Activated naive CD8-positive, alpha-beta T cell treated with anti-CD3 and anti-CD28 coated beads, Interleukin-2, amount 10 ng/mL, durations not matched to agents 7 days and 5 days (primary cell): ENCODE measurements at regions not wholly inside any gene's neighbourhood (a gene's known extent, or its start where the extent isn't known, plus 50 kb on each side); places are given as distances from the start of the nearest gene placed in this dataset.

Source experiments
- ATAC-seq: fragments of 150-1000 bp; cut with Tn5 transposase; one replicate; pipeline ENCODE4 v1.10.0; 2021; ENCODE audit warnings: low read depth, moderate library complexity
- POLR2A ChIA-PET: fragments of 350-600 bp; sonication (Branson Sonifier 250); formaldehyde crosslinking; loops from one replicate; lab custom pipeline; 2021; ENCODE audit warnings: antibody characterized with exemption; lab: Charles Lee
- DNase-seq: peaks from one replicate; pipeline ENCODE4 v3.0.0; 2021
- H3K27ac Mint-ChIP-seq: one replicate; pipeline ENCODE4 v1.8.0; 2022; ENCODE audit warnings: mild to moderate bottlenecking, mixed read lengths
- H3K27me3 Mint-ChIP-seq: one replicate; pipeline ENCODE4 v1.8.0; 2022; ENCODE audit warnings: mild to moderate bottlenecking, moderate library complexity, mixed read lengths
- H3K36me3 Mint-ChIP-seq: one replicate; pipeline ENCODE4 v1.8.0; 2021; ENCODE audit warnings: mild to moderate bottlenecking, mixed read lengths
- H3K4me1 Mint-ChIP-seq: one replicate; pipeline ENCODE4 v1.8.0; 2021; ENCODE audit warnings: mixed read lengths
- H3K4me3 Mint-ChIP-seq: one replicate; pipeline ENCODE4 v1.8.0; 2022; ENCODE audit warnings: mild to moderate bottlenecking, moderate library complexity, mixed read lengths
- H3K9me3 Mint-ChIP-seq: one replicate; pipeline ENCODE4 v1.8.0; 2021; ENCODE audit warnings: mixed read lengths

- H3K27me3 Mint-ChIP-seq, result no peaks in the 10 kb centered on the region
- H3K4me1 Mint-ChIP-seq, result no peaks in the 10 kb centered on the region
- no peaks in the 10 kb centered on the region for H3K36me3 Mint-ChIP-seq
- ATAC-seq, result no peak
- no peak overlapping the region for H3K4me3 Mint-ChIP-seq
- no peak overlapping the region for H3K27ac Mint-ChIP-seq
- DNase-seq, result no peak
- H3K9me3 Mint-ChIP-seq, result peaks cover 4% of the 10 kb centered on the region
- POLR2A ChIA-PET, result no interaction called here
Measured at GRCh38 chr16:9546438-9546786, 455.0 kb downstream of the HAPSTR1 start.

GRCh38 chr16:9549487-9549886 lies 458.0 kb downstream of the HAPSTR1 start:
- POLR2A ChIA-PET, result no interaction called here

DNA sequence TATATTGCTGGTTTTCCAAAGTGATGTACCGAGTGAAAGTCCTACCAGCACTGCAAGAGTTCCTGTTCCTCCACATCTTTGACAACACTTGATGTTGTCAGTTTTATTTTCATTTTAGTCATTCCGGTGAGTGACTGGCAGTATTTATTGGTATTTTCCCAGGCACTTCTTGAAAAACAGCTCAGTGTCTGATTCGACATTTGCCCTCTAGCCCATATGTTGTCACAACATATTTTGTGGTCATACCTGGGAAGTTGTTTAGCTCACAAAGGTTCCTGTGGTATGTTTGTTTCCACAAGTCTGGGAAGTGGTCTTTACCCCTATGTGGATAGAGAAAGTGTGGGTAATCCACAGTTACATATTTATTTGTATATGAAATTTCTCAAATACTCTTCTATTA lies 463.6 kb downstream of the HAPSTR1 start:
- no peaks in the 10 kb centered on the region for H3K9me3 Mint-ChIP-seq
- H3K27ac Mint-ChIP-seq, result no peak overlapping the region
- ATAC-seq, result no peak
- no peak for DNase-seq
- no peak overlapping the region for H3K4me3 Mint-ChIP-seq
- no peaks in the 10 kb centered on the region for H3K36me3 Mint-ChIP-seq
- no peaks in the 10 kb centered on the region for H3K4me1 Mint-ChIP-seq
- POLR2A ChIA-PET, result no interaction called here
- no peaks in the 10 kb centered on the region for H3K27me3 Mint-ChIP-seq

More at GRCh38 chr16:9549487-9549886, 458.0 kb downstream of the HAPSTR1 start:
- H3K9me3 Mint-ChIP-seq, result peaks cover 4% of the 10 kb centered on the region
- no peak overlapping the region for H3K27ac Mint-ChIP-seq
- DNase-seq (no peak), ATAC-seq (no peak)
- no peaks in the 10 kb centered on the region for H3K4me1 Mint-ChIP-seq
- no peaks in the 10 kb centered on the region for H3K27me3 Mint-ChIP-seq
- no peaks in the 10 kb centered on the region for H3K36me3 Mint-ChIP-seq
- H3K4me3 Mint-ChIP-seq, result no peak overlapping the region

DNA sequence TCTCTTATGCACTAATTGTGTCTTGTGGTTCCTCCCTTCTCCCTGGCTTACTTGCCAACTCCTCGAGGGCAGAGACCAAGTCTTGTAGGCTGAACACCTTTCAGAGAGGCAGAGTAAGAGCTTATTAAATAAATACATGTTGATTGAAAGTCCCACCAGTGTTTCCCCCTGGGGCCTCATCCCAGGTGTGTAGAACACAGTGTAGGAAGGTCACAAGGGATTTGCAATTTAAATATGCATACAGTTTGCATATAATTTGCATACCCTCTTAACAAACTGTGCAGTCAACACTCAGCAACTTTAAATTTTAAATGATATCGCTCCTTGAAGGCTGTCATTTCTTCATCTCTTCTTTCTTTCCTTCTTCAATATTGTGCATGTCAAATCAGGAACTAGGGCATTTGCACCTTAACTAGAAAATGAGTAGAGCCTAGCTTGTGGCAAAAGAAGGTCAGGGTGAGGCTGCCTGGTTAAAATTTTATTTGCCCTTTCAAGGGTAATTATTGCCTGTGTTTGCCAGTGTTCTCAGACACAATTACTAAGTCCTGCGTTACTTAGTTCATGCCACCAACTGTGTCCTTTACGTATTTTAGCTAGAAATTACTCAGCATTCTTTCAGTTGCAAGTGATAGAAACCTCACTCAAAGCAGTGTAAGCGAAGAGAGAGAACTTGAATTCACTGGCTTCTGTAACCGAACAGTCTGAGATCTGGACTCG lies 465.7 kb downstream of the HAPSTR1 start:
- Mint-ChIP-seq H3K4me1 (no peaks in the 10 kb centered on the region), H3K4me3 (no peak overlapping the region), H3K9me3 (no peaks in the 10 kb centered on the region), H3K27ac (no peak overlapping the region), H3K27me3 (no peaks in the 10 kb centered on the region), H3K36me3 (no peaks in the 10 kb centered on the region)
- POLR2A ChIA-PET, result no interaction called here
- DNase-seq (no peak), ATAC-seq (no peak)

- Mint-ChIP-seq H3K4me1 (no peaks in the 10 kb centered on the region), H3K36me3 (no peaks in the 10 kb centered on the region), H3K4me3 (no peak overlapping the region)
Measured at GRCh38 chr16:9557713-9558112, 466.3 kb downstream of the HAPSTR1 start.

DNA sequence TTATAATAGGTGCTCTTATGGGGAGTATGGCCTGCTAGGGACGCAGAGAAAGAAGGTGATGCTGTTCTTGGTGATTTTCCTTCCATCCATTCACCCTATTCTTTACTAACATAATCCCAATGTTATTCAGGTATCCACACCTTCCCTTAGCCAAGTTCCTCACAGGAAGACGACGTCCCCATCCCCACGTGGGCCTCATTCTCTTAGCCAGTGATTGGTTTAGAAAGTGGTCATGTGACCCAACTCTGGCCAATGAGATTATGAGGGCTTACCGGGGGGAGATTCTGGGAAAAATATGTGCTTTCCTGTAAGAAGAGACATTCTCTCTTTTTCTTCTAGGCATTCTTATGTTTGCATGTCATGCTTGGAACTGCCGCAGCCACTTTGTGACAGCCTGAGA lies 474.7 kb downstream of the HAPSTR1 start:
- Mint-ChIP-seq H3K27me3 (no peaks in the 10 kb centered on the region), H3K4me1 (no peaks in the 10 kb centered on the region), H3K36me3 (no peaks in the 10 kb centered on the region), H3K27ac (no peak overlapping the region), H3K4me3 (no peak overlapping the region), H3K9me3 (peaks cover 6% of the 10 kb centered on the region)
- ATAC-seq (no peak), DNase-seq (no peak)
- POLR2A ChIA-PET, result no interaction called here

More at GRCh38 chr16:9557713-9558112, 466.3 kb downstream of the HAPSTR1 start:
- Mint-ChIP-seq H3K27ac (no peak overlapping the region), H3K27me3 (no peaks in the 10 kb centered on the region), H3K9me3 (no peaks in the 10 kb centered on the region)
- no peak for ATAC-seq
- POLR2A ChIA-PET, result no interaction called here
- no peak for DNase-seq

DNA sequence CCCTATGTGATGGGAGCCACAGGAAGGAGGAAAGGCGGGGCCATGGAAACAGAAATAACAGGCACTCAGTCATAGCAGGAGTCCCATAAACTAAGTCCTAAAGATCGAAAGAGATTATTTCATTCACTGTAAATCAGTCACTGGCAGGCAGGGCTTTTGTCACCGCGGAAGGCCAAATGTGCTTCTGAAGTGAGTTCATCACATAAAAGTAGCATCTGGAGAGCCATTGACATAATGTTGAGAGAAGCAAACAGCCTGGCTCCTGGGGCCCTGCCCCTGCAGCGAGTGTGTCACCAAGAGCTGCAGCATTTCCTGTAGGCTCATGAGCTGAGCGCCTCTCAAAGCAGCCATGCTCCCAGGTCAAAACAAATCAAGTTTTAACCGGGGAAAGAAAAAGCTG lies 476.2 kb downstream of the HAPSTR1 start:
- ATAC-seq, result no peak
- no peaks in the 10 kb centered on the region for H3K36me3 Mint-ChIP-seq
- no peak overlapping the region for H3K4me3 Mint-ChIP-seq
- POLR2A ChIA-PET, result no interaction called here
- no peak overlapping the region for H3K27ac Mint-ChIP-seq
- DNase-seq, result no peak
- no peaks in the 10 kb centered on the region for H3K4me1 Mint-ChIP-seq
- peaks cover 6% of the 10 kb centered on the region for H3K9me3 Mint-ChIP-seq
- no peaks in the 10 kb centered on the region for H3K27me3 Mint-ChIP-seq

DNA sequence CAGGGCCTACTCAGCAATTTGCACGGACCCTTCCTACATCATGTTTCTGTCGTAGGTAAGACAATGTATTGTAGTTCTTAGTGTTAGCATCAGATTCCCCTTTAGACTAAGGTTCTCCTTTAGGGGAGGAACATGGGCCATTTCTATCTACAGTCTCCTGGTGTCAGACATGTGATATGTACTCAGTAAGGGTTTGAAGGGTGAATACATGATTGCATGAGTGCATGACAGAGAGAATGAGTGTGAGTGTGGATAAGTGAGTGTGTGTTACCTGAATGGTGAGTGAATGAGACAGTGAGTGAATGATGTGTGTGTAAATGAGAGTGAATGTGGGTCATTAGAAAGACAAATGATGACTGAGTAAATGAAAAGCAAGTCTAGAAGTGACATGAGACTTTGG lies 476.8 kb downstream of the HAPSTR1 start:
- Mint-ChIP-seq H3K36me3 (no peaks in the 10 kb centered on the region), H3K4me3 (no peak overlapping the region), H3K27ac (no peak overlapping the region), H3K27me3 (no peaks in the 10 kb centered on the region), H3K4me1 (no peaks in the 10 kb centered on the region), H3K9me3 (peaks cover 6% of the 10 kb centered on the region)
- DNase-seq (no peak), ATAC-seq (no peak)
- POLR2A ChIA-PET, result no interaction called here

DNA sequence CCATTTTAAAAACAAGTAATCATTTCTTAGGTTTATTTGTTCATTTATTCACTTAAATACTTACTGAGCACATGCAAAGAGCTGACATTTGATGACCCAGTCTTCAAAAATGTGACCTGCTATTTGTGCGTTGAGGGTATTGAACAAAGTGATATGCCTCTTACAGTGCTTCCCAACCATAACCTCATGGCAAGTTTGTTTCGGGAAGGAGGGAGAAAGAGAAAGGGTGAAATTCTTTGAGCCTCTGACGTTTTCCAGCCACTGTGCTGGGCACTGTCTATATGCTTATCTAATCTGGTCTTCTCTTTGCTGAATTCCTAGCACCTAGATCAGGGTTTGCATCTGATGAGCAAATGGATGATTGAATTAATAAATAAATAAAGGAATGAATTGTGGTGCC lies 479.1 kb downstream of the HAPSTR1 start:
- H3K27ac Mint-ChIP-seq, result no peak overlapping the region
- no peaks in the 10 kb centered on the region for H3K36me3 Mint-ChIP-seq
- H3K9me3 Mint-ChIP-seq, result peaks cover 6% of the 10 kb centered on the region

DNA sequence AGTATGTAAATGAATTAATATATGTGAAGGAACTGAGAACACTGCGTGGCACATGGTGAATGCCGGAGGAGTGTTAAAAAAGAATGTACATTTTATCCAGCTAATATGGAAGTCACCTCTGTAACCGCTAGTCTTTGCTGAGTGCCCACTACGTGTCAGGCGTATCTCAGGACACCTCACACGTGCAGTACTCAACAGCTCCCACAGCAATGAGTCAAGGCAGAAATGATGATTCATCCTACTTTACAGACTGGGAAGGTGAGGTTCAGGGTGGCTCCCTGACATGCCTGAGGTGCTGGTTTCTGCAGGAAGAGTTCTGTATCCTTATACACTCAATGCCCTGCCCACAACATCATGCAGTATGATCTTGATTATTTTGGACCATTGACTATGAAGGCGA lies 487.0 kb downstream of the HAPSTR1 start:
- ATAC-seq, result no peak
- Mint-ChIP-seq H3K27me3 (no peaks in the 10 kb centered on the region), H3K36me3 (no peaks in the 10 kb centered on the region), H3K27ac (no peak overlapping the region), H3K9me3 (peaks cover 4% of the 10 kb centered on the region), H3K4me3 (no peak overlapping the region), H3K4me1 (no peaks in the 10 kb centered on the region)
- DNase-seq, result no peak
- POLR2A ChIA-PET, result no interaction called here

More for the DNA sequence above, 479.1 kb downstream of the HAPSTR1 start:
- Mint-ChIP-seq H3K27me3 (no peaks in the 10 kb centered on the region), H3K4me1 (no peaks in the 10 kb centered on the region), H3K4me3 (no peak overlapping the region)
- POLR2A ChIA-PET, result no interaction called here
- ATAC-seq (no peak), DNase-seq (no peak)

- peaks cover 4% of the 10 kb centered on the region for H3K9me3 Mint-ChIP-seq
- no peaks in the 10 kb centered on the region for H3K36me3 Mint-ChIP-seq
- no peaks in the 10 kb centered on the region for H3K4me1 Mint-ChIP-seq
- H3K27ac Mint-ChIP-seq, result no peak overlapping the region
- H3K27me3 Mint-ChIP-seq, result no peaks in the 10 kb centered on the region
- DNase-seq (no peak), ATAC-seq (no peak)
- H3K4me3 Mint-ChIP-seq, result no peak overlapping the region
- POLR2A ChIA-PET, result no interaction called here
Measured at GRCh38 chr16:9580025-9580424, 488.6 kb downstream of the HAPSTR1 start.

DNA sequence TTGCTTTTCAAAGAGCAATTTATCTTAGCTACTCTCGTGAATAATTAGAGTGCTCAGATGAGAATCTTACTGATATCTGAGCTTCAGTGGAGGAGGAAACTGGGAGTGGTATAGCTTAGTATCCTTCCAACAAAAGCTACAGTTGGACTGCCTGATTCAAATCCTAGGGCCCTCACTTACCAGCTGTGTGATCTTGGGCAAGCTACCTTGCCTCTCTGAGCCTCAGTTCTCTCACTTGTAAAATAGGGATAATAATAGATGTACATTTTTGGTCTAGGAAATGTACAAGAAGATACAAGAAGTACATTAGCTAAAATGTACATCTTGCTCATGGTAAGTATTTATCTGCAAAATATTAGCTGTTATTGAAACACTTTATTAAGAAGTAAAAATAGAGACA lies 502.0 kb downstream of the HAPSTR1 start:
- H3K9me3 Mint-ChIP-seq, result peaks cover 4% of the 10 kb centered on the region
- no peaks in the 10 kb centered on the region for H3K36me3 Mint-ChIP-seq
- ATAC-seq (no peak), DNase-seq (no peak)
- H3K27ac Mint-ChIP-seq, result no peak overlapping the region
- POLR2A ChIA-PET, result no interaction called here
- no peaks in the 10 kb centered on the region for H3K4me1 Mint-ChIP-seq
- H3K4me3 Mint-ChIP-seq, result no peak overlapping the region
- no peaks in the 10 kb centered on the region for H3K27me3 Mint-ChIP-seq

- ATAC-seq (no peak), DNase-seq (no peak)
- H3K27me3 Mint-ChIP-seq, result no peaks in the 10 kb centered on the region
- peaks cover 4% of the 10 kb centered on the region for H3K9me3 Mint-ChIP-seq
- no peak overlapping the region for H3K27ac Mint-ChIP-seq
- H3K4me3 Mint-ChIP-seq, result no peak overlapping the region
- H3K36me3 Mint-ChIP-seq, result no peaks in the 10 kb centered on the region
- POLR2A ChIA-PET, result no interaction called here
- no peaks in the 10 kb centered on the region for H3K4me1 Mint-ChIP-seq
Measured at GRCh38 chr16:9594047-9594446, 502.6 kb downstream of the HAPSTR1 start.

GRCh38 chr16:9594946-9595345 lies 503.5 kb downstream of the HAPSTR1 start:
- no peaks in the 10 kb centered on the region for H3K27me3 Mint-ChIP-seq
- ATAC-seq, result no peak
- POLR2A ChIA-PET, result no interaction called here

DNA sequence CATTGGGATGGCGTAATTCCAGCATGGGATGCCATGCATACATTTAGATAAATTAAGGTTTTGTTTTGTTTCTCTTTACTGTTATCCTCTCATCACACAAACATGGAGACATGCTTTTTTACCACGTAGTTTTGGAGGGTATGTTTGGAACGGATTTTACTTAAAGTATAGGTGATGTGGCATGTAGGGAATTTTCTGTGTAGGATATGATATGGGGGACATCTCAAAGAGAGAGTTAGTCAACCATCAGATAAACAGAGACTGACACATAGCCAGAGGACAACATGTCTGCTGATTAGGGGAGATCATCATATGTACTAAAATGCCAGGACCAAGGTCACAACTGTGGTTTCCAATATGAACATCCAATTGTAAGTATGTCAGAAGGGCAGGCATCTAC lies 503.9 kb downstream of the HAPSTR1 start:
- DNase-seq, result no peak
- H3K9me3 Mint-ChIP-seq, result peaks cover 3% of the 10 kb centered on the region
- no peaks in the 10 kb centered on the region for H3K4me1 Mint-ChIP-seq
- POLR2A ChIA-PET, result no interaction called here
- H3K36me3 Mint-ChIP-seq, result no peaks in the 10 kb centered on the region
- ATAC-seq, result no peak
- H3K27ac Mint-ChIP-seq, result no peak overlapping the region
- no peak overlapping the region for H3K4me3 Mint-ChIP-seq
- H3K27me3 Mint-ChIP-seq, result no peaks in the 10 kb centered on the region

More at GRCh38 chr16:9594946-9595345, 503.5 kb downstream of the HAPSTR1 start:
- Mint-ChIP-seq H3K4me1 (no peaks in the 10 kb centered on the region), H3K36me3 (no peaks in the 10 kb centered on the region), H3K9me3 (peaks cover 4% of the 10 kb centered on the region), H3K27ac (no peak overlapping the region), H3K4me3 (no peak overlapping the region)
- no peak for DNase-seq
